HEK293 (cell line): ENCODE measurements at regions not wholly inside any gene's neighbourhood (a gene's known extent, or its start where the extent isn't known, plus 50 kb on each side); places are given as distances from the start of the nearest gene placed in this dataset.

Experiments
- CTCF ChIA-PET: fragments of 350-600 bp; formaldehyde crosslinking; extraction: SDS; loops from one replicate; lab custom pipeline; 2021; ENCODE audit warnings: antibody characterized with exemption; lab: Yijun Ruan, JAX
- POLR2A ChIA-PET: fragments of 300-600 bp; formaldehyde crosslinking; extraction: SDS; loops from one replicate; lab custom pipeline; 2020; ENCODE audit warnings: antibody characterized with exemption, inconsistent platforms; lab: Yijun Ruan, JAX
- H3K27ac ChIP-seq: fragments of 200-500 bp; sonication (Bioruptor generic); 2 replicates; pipeline ENCODE4 v1.5.1; 2014; ENCODE audit warnings: low read depth, low read length, control low read depth, inconsistent platforms; ENCODE audit errors: extremely low read depth
- H3K36me3 ChIP-seq, 2 experiments: fragments of 200-500 bp in 1 of 2; sonication (Bioruptor generic) in 1 of 2; 1 replicate in 1 of 2; 2 replicates in 1 of 2; pipeline ENCODE4 v1.5.1; 2014 to 2017; ENCODE audit warnings: inconsistent platforms in 2 of 2, low read length in 2 of 2; ENCODE audit not compliant: control insufficient read depth in 2 of 2, insufficient read depth in 1 of 2
- H3K4me1 ChIP-seq: fragments of 200-500 bp; sonication (Bioruptor generic); 2 replicates; pipeline ENCODE4 v1.5.1; 2014; ENCODE audit warnings: mild to moderate bottlenecking, low read length, inconsistent platforms; ENCODE audit not compliant: control insufficient read depth, insufficient read depth
- H3K4me3 ChIP-seq: 2 replicates; pipeline ENCODE4 v1.5.1; 2011; ENCODE audit warnings: low read depth, mild to moderate bottlenecking, control low read depth, low read length, moderate library complexity
- H3K9me3 ChIP-seq: fragments of 200-500 bp; sonication (Bioruptor generic); 2 replicates; pipeline ENCODE4 v1.5.1; 2014; ENCODE audit warnings: low read depth, low read length, inconsistent platforms; ENCODE audit not compliant: control insufficient read depth, insufficient read depth
- EGR2 ChIP-seq: fragments of 450-650 bp; formaldehyde crosslinking; IDR thresholded peaks from 2 replicates; pipeline ENCODE4 v1.5.1; 2016; ENCODE audit warnings: low read depth, missing biosample characterization, missing genetic modification characterization
- KLF8 ChIP-seq: fragments of 450-650 bp; formaldehyde crosslinking; IDR thresholded peaks from 2 replicates; pipeline ENCODE4 v1.5.1; 2016; ENCODE audit warnings: missing biosample characterization, missing genetic modification characterization
- MZF1 ChIP-seq: fragments of 450-650 bp; formaldehyde crosslinking; IDR thresholded peaks from 2 replicates; pipeline ENCODE4 v1.5.1; 2017; ENCODE audit warnings: missing biosample characterization, missing genetic modification characterization, borderline replicate concordance
- YY1 ChIP-seq: fragments of 450-650 bp; formaldehyde crosslinking; IDR thresholded peaks from 2 replicates; pipeline ENCODE4 v1.5.1; 2018; ENCODE audit warnings: missing biosample characterization, missing genetic modification characterization
- ZBTB10 ChIP-seq: fragments of 450-650 bp; formaldehyde crosslinking; IDR thresholded peaks from 2 replicates; pipeline ENCODE4 v1.5.1; 2016; ENCODE audit warnings: missing biosample characterization, missing genetic modification characterization
- ZBTB21 ChIP-seq: fragments of 450-650 bp; formaldehyde crosslinking; IDR thresholded peaks from 2 replicates; pipeline ENCODE4 v1.5.1; 2017; ENCODE audit warnings: missing biosample characterization, missing genetic modification characterization
- ZEB2 ChIP-seq: fragments of 450-650 bp; formaldehyde crosslinking; IDR thresholded peaks from 2 replicates; pipeline ENCODE4 v1.5.1; 2016; ENCODE audit warnings: missing biosample characterization, missing genetic modification characterization
- ZNF140 ChIP-seq: fragments of 450-650 bp; formaldehyde crosslinking; IDR thresholded peaks from 2 replicates; pipeline ENCODE4 v1.5.1; 2016; ENCODE audit warnings: missing biosample characterization, missing genetic modification characterization
- ZNF16 ChIP-seq: fragments of 450-650 bp; formaldehyde crosslinking; IDR thresholded peaks from 2 replicates; pipeline ENCODE4 v1.5.1; 2016; ENCODE audit warnings: low read depth, missing biosample characterization, missing genetic modification characterization
- ZNF184 ChIP-seq: fragments of 450-650 bp; IDR thresholded peaks from 2 replicates; pipeline ENCODE4 v1.5.1; 2018; ENCODE audit warnings: missing biosample characterization, mild to moderate bottlenecking, missing genetic modification characterization
- ZNF311 ChIP-seq: fragments of 450-650 bp; formaldehyde crosslinking; IDR thresholded peaks from 2 replicates; pipeline ENCODE4 v1.5.1; 2017; ENCODE audit warnings: missing biosample characterization, missing genetic modification characterization, borderline replicate concordance
- ZNF549 ChIP-seq: fragments of 450-650 bp; IDR thresholded peaks from 2 replicates; pipeline ENCODE4 v1.5.1; 2018; ENCODE audit warnings: missing biosample characterization, missing genetic modification characterization, mild to moderate bottlenecking, inconsistent platforms, moderate library complexity
- ZNF561 ChIP-seq: fragments of 450-650 bp; IDR thresholded peaks from 2 replicates; pipeline ENCODE4 v1.5.1; 2018; ENCODE audit warnings: missing biosample characterization, missing genetic modification characterization, borderline replicate concordance
- ZNF571 ChIP-seq: fragments of 450-650 bp; formaldehyde crosslinking; IDR thresholded peaks from 2 replicates; pipeline ENCODE4 v1.5.0; 2017; ENCODE audit warnings: missing biosample characterization, missing genetic modification characterization
- ZNF645 ChIP-seq: fragments of 450-650 bp; formaldehyde crosslinking; IDR thresholded peaks from 2 replicates; pipeline ENCODE4; 2016; ENCODE audit warnings: missing biosample characterization, missing genetic modification characterization
- ZNF777 ChIP-seq: fragments of 450-650 bp; formaldehyde crosslinking; IDR thresholded peaks from 2 replicates; pipeline ENCODE4 v1.5.1; 2017; ENCODE audit warnings: missing biosample characterization, missing genetic modification characterization, borderline replicate concordance
- ZSCAN16 ChIP-seq: fragments of 450-650 bp; formaldehyde crosslinking; IDR thresholded peaks from 2 replicates; pipeline ENCODE4 v1.5.1; 2016; ENCODE audit warnings: missing biosample characterization, missing genetic modification characterization
- TF ChIP-seq, protein P1 (sequence below): fragments of 450-650 bp; formaldehyde crosslinking; IDR thresholded peaks from 2 replicates; pipeline ENCODE4 v1.5.1; 2016; ENCODE audit warnings: missing biosample characterization, missing genetic modification characterization

GRCh38 chr5:145544401-145544800 lies 290.7 kb downstream of the PRELID2 start (continued):
- TF ChIP-seq ZNF645 (tag by site-specific recombination) (no peak), ZNF311 (tag by site-specific recombination) (no peak), ZNF561 (no peak), ZEB2 (tag by site-specific recombination) (no peak), ZNF16 (tag by site-specific recombination) (no peak), ZBTB21 (tag by site-specific recombination) (no peak)

DNA sequence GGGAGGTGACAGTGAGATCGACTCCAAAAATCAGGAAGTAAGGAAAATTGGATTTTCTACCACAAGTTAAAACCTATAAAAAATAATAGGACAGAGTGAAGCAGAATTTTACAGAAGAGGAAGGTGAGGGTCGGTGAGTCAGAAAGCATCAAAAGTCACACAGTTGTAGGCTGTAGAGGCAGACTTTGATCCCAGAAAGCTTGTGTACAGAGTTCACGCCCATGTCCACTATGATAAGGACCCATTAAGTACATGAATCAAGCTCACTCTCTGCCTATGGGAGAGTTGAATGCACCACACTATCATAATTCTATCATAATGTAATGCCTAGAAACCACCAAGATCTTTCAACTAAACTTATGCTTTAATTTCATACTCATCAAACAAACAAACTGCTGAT lies 291.2 kb downstream of the PRELID2 start:
- Histone ChIP-seq H3K27ac (no peak overlapping the region), H3K4me3 (no peak overlapping the region), H3K4me1 (no peaks in the 10 kb centered on the region), H3K9me3 (no peaks in the 10 kb centered on the region), H3K36me3 (no peaks in the 10 kb centered on the region)
- ChIA-PET CTCF (interaction anchor here (0.5 to 0.6 kb wide), 2 partner anchors 16 to 282 kb away, joined by 3 read pairs; no protein-coding TSS in a partner anchor), POLR2A (no interaction called here)
- TF ChIP-seq ZNF549 (no peak), KLF8 (tag by site-specific recombination) (no peak), ZNF140 (tag by site-specific recombination) (no peak), ZNF184 (no peak), ZNF571 (tag by site-specific recombination) (no peak), ZNF777 (tag by site-specific recombination) (no peak), ZBTB10 (tag by site-specific recombination) (no peak), ZSCAN16 (tag by site-specific recombination) (no peak), EGR2 (tag by site-specific recombination) (no peak), YY1 (no peak)
- TF ChIP-seq, protein P1, sequence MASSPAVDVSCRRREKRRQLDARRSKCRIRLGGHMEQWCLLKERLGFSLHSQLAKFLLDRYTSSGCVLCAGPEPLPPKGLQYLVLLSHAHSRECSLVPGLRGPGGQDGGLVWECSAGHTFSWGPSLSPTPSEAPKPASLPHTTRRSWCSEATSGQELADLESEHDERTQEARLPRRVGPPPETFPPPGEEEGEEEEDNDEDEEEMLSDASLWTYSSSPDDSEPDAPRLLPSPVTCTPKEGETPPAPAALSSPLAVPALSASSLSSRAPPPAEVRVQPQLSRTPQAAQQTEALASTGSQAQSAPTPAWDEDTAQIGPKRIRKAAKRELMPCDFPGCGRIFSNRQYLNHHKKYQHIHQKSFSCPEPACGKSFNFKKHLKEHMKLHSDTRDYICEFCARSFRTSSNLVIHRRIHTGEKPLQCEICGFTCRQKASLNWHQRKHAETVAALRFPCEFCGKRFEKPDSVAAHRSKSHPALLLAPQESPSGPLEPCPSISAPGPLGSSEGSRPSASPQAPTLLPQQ (tag by site-specific recombination), result no peak

- Histone ChIP-seq H3K9me3 (no peaks in the 10 kb centered on the region), H3K27ac (no peak overlapping the region), H3K4me1 (no peaks in the 10 kb centered on the region), H3K4me3 (no peak overlapping the region)
- ChIA-PET POLR2A (no interaction called here), CTCF (no interaction called here)
- no peak for TF ChIP-seq MZF1 (tag by site-specific recombination)
- TF ChIP-seq, all 188 proteins: peak for 0
- H3K36me3 ChIP-seq, result no peaks in the 10 kb centered on the region
Measured at GRCh38 chr5:145540375-145540774, 294.8 kb downstream of the PRELID2 start.
